CD4-positive, alpha-beta T cell (primary cell): ENCODE measurements at regions not wholly inside any gene's neighbourhood (a gene's known extent, or its start where the extent isn't known, plus 50 kb on each side); places are given as distances from the start of the nearest gene placed in this dataset.

ENCODE experiments used
- ATAC-seq: fragments of 200-7000 bp; cut with Tn5 transposase; one replicate; pipeline ENCODE4 v1.10.0; 2022; ENCODE audit warnings: mild to moderate bottlenecking; ENCODE audit not compliant: poor library complexity
- CTCF ChIA-PET: fragments of 350-600 bp; sonication (Branson Sonifier 250); formaldehyde crosslinking; loops from one replicate; lab custom pipeline; 2021; ENCODE audit warnings: antibody characterized with exemption, inconsistent platforms; lab: Charles Lee
- POLR2A ChIA-PET: fragments of 350-600 bp; sonication (Branson Sonifier 250); formaldehyde crosslinking; loops from one replicate; lab custom pipeline; 2021; ENCODE audit warnings: antibody characterized with exemption, inconsistent platforms; lab: Charles Lee
- DNase-seq, 14 experiments: peaks; one replicate each; pipeline ENCODE4 v3.0.0-alpha.2; 2013 to 2020; ENCODE audit warnings: mixed read lengths in 2 of 14
- H3K27ac ChIP-seq, 2 donors: one replicate each; pipeline versions ENCODE4 v1.5.1 to v1.7.0; 2013; ENCODE audit warnings: low read length in 2 of 2, low read depth in 1 of 2, mild to moderate bottlenecking in 1 of 2
- H3K27me3 ChIP-seq, 2 experiments: 1 replicate in 1 of 2; 2 replicates in 1 of 2; pipeline versions ENCODE4 v1.6.1 to v1.7.0; 2013; ENCODE audit warnings: low read length in 2 of 2, control low read depth in 1 of 2, mild to moderate bottlenecking in 1 of 2, moderate library complexity in 1 of 2; ENCODE audit not compliant: insufficient read depth in 2 of 2, control insufficient read depth in 1 of 2
- H3K36me3 ChIP-seq: one replicate; pipeline ENCODE4 v1.6.1; 2013; ENCODE audit warnings: low read length, control low read depth; ENCODE audit not compliant: insufficient read depth
- H3K4me1 ChIP-seq: one replicate; pipeline ENCODE4 v1.6.1; 2013; ENCODE audit warnings: low read length, control low read depth; ENCODE audit not compliant: insufficient read depth
- H3K4me3 ChIP-seq: one replicate; pipeline ENCODE4 v1.5.1; 2013; ENCODE audit warnings: mild to moderate bottlenecking, low read length, moderate library complexity
- H3K9me3 ChIP-seq, 2 experiments: 1 replicate in 1 of 2; 2 replicates in 1 of 2; pipeline versions ENCODE4 v1.6.1 to v1.7.0; 2013; ENCODE audit warnings: low read length in 2 of 2, mild to moderate bottlenecking in 2 of 2, control low read depth in 1 of 2, moderate library complexity in 1 of 2; ENCODE audit not compliant: control insufficient read depth in 1 of 2, insufficient read depth in 1 of 2
- H3K27ac Mint-ChIP-seq: one replicate; pipeline ENCODE4 v1.8.0; 2020; ENCODE audit warnings: mixed read lengths
- H3K27me3 Mint-ChIP-seq: one replicate; pipeline ENCODE4 v1.8.0; 2021; ENCODE audit warnings: mixed read lengths
- H3K36me3 Mint-ChIP-seq: one replicate; pipeline ENCODE4 v1.8.0; 2021; ENCODE audit warnings: low read depth, mixed read lengths
- H3K4me1 Mint-ChIP-seq: one replicate; pipeline ENCODE4 v1.8.0; 2021; ENCODE audit warnings: low read depth, mixed read lengths
- H3K4me3 Mint-ChIP-seq: one replicate; pipeline ENCODE4 v1.8.0; 2020; ENCODE audit warnings: mild to moderate bottlenecking, mixed read lengths
- H3K9me3 Mint-ChIP-seq: one replicate; pipeline ENCODE4 v1.8.0; 2020; ENCODE audit warnings: mixed read lengths
- CTCF ChIP-seq: fragments of 200-600 bp; IDR thresholded peaks from one replicate; pipeline ENCODE4 v1.8.0; 2022; ENCODE audit warnings: antibody characterized with exemption, mild to moderate bottlenecking
- intact Hi-C, 2 experiments: fragments of 100-400 bp; cut with DNase I in 1 of 2; cut with micrococcal nuclease in 1 of 2; formaldehyde crosslinking; loops; one replicate each; pipeline versions ENCODE4 v1.15.1 to v1.9.0; 2023 to 2025; cut with DNase I, micrococcal nuclease

GRCh38 chr3:107249132-107249531, 128.1 kb upstream of the CCDC54 start:
- H3K4me3 Mint-ChIP-seq, result no peak overlapping the region
- H3K4me3 ChIP-seq, result no peak overlapping the region
- H3K4me1 ChIP-seq, result no peaks in the 10 kb centered on the region
- no peaks in the 10 kb centered on the region for H3K9me3 Mint-ChIP-seq
- no peaks in the 10 kb centered on the region for H3K36me3 ChIP-seq
- TF ChIP-seq CTCF, result no peak
- H3K9me3 ChIP-seq, result no peaks in the 10 kb centered on the region
- no peak overlapping the region for H3K27ac ChIP-seq
- intact Hi-C loops, result no loop called here
- H3K4me1 Mint-ChIP-seq, result no peaks in the 10 kb centered on the region
- ChIA-PET POLR2A (no interaction called here), CTCF (no interaction called here)
- H3K27ac Mint-ChIP-seq, result no peak overlapping the region
- no peak for DNase-seq
- H3K27me3 ChIP-seq, result no peaks in the 10 kb centered on the region
- ATAC-seq, result no peak
- no peaks in the 10 kb centered on the region for H3K36me3 Mint-ChIP-seq
- H3K27me3 Mint-ChIP-seq, result no peaks in the 10 kb centered on the region

- Histone ChIP-seq H3K4me1 (no peaks in the 10 kb centered on the region), H3K4me3 (no peak overlapping the region), H3K27me3 (no peaks in the 10 kb centered on the region), H3K27ac (no peak overlapping the region), H3K9me3 (no peaks in the 10 kb centered on the region), H3K36me3 (no peaks in the 10 kb centered on the region)
- intact Hi-C loops, result no loop called here
- H3K4me3 Mint-ChIP-seq, result no peak overlapping the region
- no peaks in the 10 kb centered on the region for H3K9me3 Mint-ChIP-seq
- POLR2A ChIA-PET, result no interaction called here
- TF ChIP-seq CTCF, result no peak
- no peak for ATAC-seq
- H3K36me3 Mint-ChIP-seq, result no peaks in the 10 kb centered on the region
- H3K27ac Mint-ChIP-seq, result no peak overlapping the region
- no peaks in the 10 kb centered on the region for H3K4me1 Mint-ChIP-seq
- peaks cover 5% of the 10 kb centered on the region for H3K27me3 Mint-ChIP-seq
- DNase-seq, result no peak
- CTCF ChIA-PET, result no interaction called here
These were observed 127.0 kb upstream of the CCDC54 start for GRCh38 chr3:107250221-107250620.

- H3K4me1 ChIP-seq, result no peaks in the 10 kb centered on the region
- Mint-ChIP-seq H3K27me3 (peaks cover 5% of the 10 kb centered on the region), H3K9me3 (no peaks in the 10 kb centered on the region), H3K36me3 (no peaks in the 10 kb centered on the region), H3K4me1 (no peaks in the 10 kb centered on the region), H3K27ac (no peak overlapping the region), H3K4me3 (no peak overlapping the region)
- H3K27ac ChIP-seq, result no peak overlapping the region
- H3K36me3 ChIP-seq, result no peaks in the 10 kb centered on the region
- ChIA-PET CTCF (no interaction called here), POLR2A (no interaction called here)
- intact Hi-C loops, result no loop called here
- no peaks in the 10 kb centered on the region for H3K9me3 ChIP-seq
- ATAC-seq (no peak), DNase-seq (no peak)
- no peak for TF ChIP-seq CTCF
- H3K4me3 ChIP-seq, result no peak overlapping the region
- H3K27me3 ChIP-seq, result no peaks in the 10 kb centered on the region
These were observed 125.4 kb upstream of the CCDC54 start for GRCh38 chr3:107251819-107252218.
